Astrocyte of the cerebellum (primary cell): ENCODE measurements at regions not wholly inside any gene's neighbourhood (a gene's known extent, or its start where the extent isn't known, plus 50 kb on each side); places are given as distances from the start of the nearest gene placed in this dataset.

Source experiments
- DNase-seq: peaks from one replicate; pipeline ENCODE4 v3.0.0-alpha.2; 2011; ENCODE audit warnings: low read depth
- H3K4me3 ChIP-seq: 2 replicates; pipeline ENCODE4 v1.5.1; 2011; ENCODE audit warnings: mild to moderate bottlenecking, low read depth, low read length, moderate library complexity
- in situ Hi-C: cut with HindIII; loops from 2 replicates; pipeline ENCODE4 v1.10.0; 2017; ENCODE audit warnings: low sequenced_read_pairs
- TF ChIP-seq, protein P1 (sequence below): IDR thresholded peaks from 2 replicates; pipeline ENCODE4 v1.5.1; 2012; ENCODE audit warnings: low read length, low read depth, moderate library complexity, mild to moderate bottlenecking; ENCODE audit errors: missing control alignments

DNA sequence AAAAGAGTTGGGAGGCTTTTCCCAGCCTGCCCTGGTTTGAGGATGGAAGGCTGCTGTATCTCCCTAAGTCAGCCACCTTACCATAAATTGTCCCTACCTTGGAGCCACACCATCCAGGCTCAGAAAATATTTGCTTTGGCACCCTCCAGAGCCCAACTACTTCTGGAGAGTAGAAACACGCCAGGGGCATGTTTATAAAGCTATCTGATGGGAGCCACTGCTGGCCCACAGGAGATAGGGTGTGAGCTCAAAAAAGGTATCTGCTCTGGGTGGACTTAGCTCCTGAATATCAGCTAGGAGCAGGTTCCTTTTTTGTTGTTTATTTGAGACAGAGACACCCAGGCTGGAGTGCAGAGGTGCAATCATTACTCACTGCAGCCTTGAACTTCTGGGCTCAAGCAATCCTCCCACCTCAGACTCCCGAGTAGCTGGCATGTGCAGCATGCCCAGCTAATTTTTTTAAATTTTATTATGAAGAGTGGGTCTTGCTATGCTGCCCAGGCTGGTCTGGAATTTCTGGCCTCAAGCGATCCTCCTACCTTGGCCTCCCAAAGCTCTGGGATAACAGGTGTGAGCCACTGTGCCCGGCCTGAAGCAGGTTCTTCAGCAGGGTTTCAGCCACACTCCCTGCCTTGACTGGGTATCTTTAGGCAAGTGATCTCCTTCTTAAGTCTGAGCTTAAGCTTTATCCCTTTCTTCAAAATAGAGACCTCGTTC is 147.1 kb downstream of the SALL1 start:
- in situ Hi-C loops: no loop called here
- H3K4me3 ChIP-seq: no peak overlapping the region
- no peak for DNase-seq
- TF ChIP-seq, protein P1, sequence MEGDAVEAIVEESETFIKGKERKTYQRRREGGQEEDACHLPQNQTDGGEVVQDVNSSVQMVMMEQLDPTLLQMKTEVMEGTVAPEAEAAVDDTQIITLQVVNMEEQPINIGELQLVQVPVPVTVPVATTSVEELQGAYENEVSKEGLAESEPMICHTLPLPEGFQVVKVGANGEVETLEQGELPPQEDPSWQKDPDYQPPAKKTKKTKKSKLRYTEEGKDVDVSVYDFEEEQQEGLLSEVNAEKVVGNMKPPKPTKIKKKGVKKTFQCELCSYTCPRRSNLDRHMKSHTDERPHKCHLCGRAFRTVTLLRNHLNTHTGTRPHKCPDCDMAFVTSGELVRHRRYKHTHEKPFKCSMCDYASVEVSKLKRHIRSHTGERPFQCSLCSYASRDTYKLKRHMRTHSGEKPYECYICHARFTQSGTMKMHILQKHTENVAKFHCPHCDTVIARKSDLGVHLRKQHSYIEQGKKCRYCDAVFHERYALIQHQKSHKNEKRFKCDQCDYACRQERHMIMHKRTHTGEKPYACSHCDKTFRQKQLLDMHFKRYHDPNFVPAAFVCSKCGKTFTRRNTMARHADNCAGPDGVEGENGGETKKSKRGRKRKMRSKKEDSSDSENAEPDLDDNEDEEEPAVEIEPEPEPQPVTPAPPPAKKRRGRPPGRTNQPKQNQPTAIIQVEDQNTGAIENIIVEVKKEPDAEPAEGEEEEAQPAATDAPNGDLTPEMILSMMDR: no peak

DNA sequence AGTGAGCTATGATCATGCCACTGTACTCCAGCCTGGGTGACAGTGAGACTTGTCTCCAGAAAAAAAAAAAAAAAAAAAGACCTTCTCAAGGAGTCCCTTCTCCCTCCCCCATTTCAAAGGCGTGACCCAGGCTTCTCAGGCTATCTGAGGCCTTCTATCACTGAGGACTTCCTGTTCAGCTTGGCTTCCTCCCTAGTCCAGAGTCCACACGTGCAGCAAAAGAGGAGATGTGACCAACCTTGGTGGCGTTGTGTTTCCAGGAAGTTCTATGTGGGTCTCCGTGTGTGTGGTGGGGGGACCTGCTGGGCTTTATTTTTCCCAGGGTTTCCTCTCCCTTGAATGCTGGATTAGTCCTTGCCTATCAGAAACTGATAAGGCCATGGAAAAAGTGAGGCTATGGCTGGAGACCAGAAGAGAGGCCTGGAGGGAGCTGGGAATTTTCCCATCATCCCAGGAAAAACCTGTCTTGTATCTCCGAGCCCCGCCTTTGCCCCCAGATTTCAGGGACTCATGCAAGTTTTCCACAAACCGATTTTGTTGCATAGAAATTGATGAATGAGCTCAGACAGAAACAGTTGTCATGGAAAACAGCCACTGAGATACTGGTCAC is 148.1 kb downstream of the SALL1 start:
- no peak for DNase-seq
- TF ChIP-seq, protein P1: no peak
- H3K4me3 ChIP-seq: no peak overlapping the region
- in situ Hi-C loops: no loop called here

DNA sequence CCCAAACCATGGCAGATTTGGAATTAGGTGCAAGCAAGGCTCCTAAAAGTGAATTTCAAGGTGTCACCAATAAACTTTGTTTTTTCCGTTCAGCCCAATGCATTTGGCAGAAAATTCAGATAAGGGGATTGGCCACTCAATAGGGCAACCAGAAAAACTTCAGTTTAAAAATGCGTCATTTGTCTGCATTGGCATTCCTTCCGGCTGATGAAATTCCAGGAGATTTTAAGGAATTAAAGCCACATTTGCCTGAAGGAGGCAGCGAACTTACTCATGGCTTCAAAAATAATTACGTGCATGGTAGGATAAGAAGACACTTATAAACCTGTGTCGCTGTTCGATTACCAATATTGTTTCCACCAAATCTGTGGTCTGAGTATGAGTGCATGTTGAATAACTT is 151.9 kb downstream of the SALL1 start:
- no peak for DNase-seq
- TF ChIP-seq, protein P1: no peak
- in situ Hi-C loops: no loop called here
- no peak overlapping the region for H3K4me3 ChIP-seq

DNA sequence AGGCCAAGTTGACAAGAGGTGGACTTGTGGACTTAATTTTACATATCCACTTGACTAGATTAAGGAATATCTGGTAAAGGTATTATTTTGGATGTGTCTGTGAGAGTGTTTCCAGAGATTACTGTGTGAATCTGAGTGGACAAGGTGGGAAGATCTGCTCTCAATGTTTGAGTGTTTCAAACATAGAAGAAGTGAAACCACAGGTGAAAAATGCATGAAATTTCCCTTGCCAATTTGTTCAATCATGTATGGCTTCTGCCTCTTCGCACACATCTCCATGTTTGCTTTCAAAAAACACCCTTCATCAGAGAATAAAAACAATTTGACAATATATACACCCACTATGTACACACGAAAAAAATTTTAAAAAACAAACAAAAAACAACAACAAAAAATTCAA is 152.7 kb downstream of the SALL1 start:
- TF ChIP-seq, protein P1: no peak
- H3K4me3 ChIP-seq: no peak overlapping the region
- no peak for DNase-seq
- in situ Hi-C loops: no loop called here

DNA sequence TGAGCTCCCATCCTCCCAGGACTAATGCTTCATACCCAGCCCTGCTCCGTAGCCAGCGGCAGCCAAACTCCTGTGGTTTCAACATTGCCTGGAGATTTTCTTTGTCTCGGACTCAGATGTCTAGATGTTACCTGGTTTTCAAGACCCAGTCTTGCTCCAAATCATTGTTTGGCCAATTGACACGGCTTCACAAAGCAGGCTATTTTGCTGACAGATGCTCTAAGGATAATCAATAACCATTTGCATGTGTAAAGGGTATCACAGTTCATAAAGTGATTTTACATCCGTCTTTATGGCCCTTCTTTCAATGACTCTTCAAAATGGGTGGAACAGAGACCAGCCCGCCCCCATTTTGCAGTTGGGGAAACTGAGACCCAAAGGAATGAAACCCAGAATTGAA is 153.4 kb downstream of the SALL1 start:
- H3K4me3 ChIP-seq: no peak overlapping the region
- DNase-seq: no peak
- in situ Hi-C loops: no loop called here
- TF ChIP-seq, protein P1: no peak

DNA sequence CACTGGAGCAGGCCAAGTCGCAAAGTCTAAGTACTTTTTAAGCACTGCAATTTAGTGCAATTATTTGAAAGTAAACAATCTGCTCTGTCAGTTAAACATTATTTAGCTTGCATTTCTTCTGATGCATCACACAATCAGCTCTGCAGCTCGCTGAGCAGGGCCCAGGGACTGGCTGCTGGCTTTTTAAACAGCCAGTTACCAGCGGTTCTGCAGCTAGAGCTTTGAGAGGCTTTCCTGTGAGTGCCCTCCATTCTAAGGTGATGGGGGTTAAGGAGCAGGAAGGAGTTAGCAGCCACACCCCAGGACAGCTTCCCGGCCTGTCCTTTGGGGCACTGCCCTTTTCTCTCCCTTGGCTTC is 154.3 kb downstream of the SALL1 start:
- no peak for DNase-seq
- H3K4me3 ChIP-seq: no peak overlapping the region
- in situ Hi-C loops: no loop called here
- TF ChIP-seq, protein P1: no peak
